ENCODE measurements at regions not wholly inside any gene's neighbourhood (a gene's known extent, or its start where the extent isn't known, plus 50 kb on each side); places are given as distances from the start of the nearest gene placed in this dataset.

DNA sequence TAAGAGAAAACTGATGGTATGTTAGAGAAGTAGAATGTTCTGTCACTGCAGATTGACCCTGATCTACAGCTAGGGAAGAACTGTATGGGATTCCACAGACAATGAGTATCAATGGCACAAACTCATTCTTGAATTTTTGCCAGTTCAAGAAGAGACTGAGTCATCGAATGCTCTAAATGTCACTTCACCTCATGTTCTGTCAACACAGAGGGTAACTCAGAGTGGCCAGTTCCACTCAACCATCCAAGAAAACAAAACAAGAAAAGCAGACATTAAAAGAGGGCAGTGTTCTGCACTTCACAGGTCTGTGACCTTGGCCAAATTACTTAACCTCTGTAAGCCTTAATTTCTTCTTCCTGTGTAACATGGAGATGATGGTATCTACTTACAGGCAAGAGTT, 132.2 kb upstream of the HMHB1 start:
- CTCF ChIA-PET (ENCODE audit: low intra/inter-chr PET ratio), result no interaction called here
- no peak for ATAC-seq
- intact Hi-C loops (cut with micrococcal nuclease) (no loop called here), in situ Hi-C loops (cut with MboI) (no loop called here)
- Histone ChIP-seq H3K79me2 (ENCODE audit: control insufficient read depth, insufficient read depth, low read length) (no peaks in the 10 kb centered on the region), H3K27ac (ENCODE audit: extremely low read depth, low read depth, low read length) (no peak overlapping the region), H3K9me1 (ENCODE audit: control insufficient read depth, insufficient read depth, low read length) (no peaks in the 10 kb centered on the region), H3K4me3 (no peak overlapping the region), H2AFZ (ENCODE audit: low read depth, low read length) (no peak overlapping the region), H3K9me3 (replicated peaks; ENCODE audit: control insufficient read depth, insufficient read depth, low read depth, low read length) (no peaks in the 10 kb centered on the region), H3K27me3 (ENCODE audit: control insufficient read depth in 2 of 2, insufficient read depth in 2 of 2, low read length in 2 of 2) (no peaks in the 10 kb centered on the region), H4K20me1 (replicated peaks; ENCODE audit: control insufficient read depth, insufficient read depth, low read length) (no peaks in the 10 kb centered on the region), H3K4me1 (replicated peaks in 1 of 2; ENCODE audit: control insufficient read depth in 2 of 2, insufficient read depth in 2 of 2, low read length in 2 of 2) (no peaks in the 10 kb centered on the region), H3K36me3 (ENCODE audit: control insufficient read depth, insufficient read depth, low read length) (no peaks in the 10 kb centered on the region), H3K4me2 (ENCODE audit: insufficient read depth, low read length) (no peak overlapping the region), H3K9ac (ENCODE audit: insufficient read depth in 1 of 2, low read depth in 2 of 2, low read length in 2 of 2) (no peak overlapping the region)
- WGBS (ENCODE audit: insufficient coverage, low coverage, missing lambda C conversion rate), result 0% methylated on average over 1 of the region's 1 CpG
- no TSS peak for BruUV-seq (replicated peaks)
- FAIRE-seq, result no peak
- no peak for DNase-seq (ENCODE audit: extremely low read depth in 1 of 4, low spot score in 3 of 4)
- POLR2A ChIA-PET, result no interaction called here
- TF ChIP-seq FOXK2 (conservative IDR thresholded peaks at IDR 0.05 in 1 of 2, IDR thresholded peaks at IDR 0.05 in 1 of 2; ENCODE audit: low read depth in 2 of 2) (no peak), ZNF253 (CRISPR knock-in tag; conservative IDR thresholded peaks at IDR 0.05) (no peak), ZKSCAN1 (IDR thresholded peaks at IDR 0.05; ENCODE audit: low read depth, low read length) (no peak), KLF16 (IDR thresholded peaks at IDR 0.05) (no peak), FOSL1 (tag; conservative IDR thresholded peaks at IDR 0.05) (peak; percentile 33; the same call in 1 of the 2 replicates)

DNA sequence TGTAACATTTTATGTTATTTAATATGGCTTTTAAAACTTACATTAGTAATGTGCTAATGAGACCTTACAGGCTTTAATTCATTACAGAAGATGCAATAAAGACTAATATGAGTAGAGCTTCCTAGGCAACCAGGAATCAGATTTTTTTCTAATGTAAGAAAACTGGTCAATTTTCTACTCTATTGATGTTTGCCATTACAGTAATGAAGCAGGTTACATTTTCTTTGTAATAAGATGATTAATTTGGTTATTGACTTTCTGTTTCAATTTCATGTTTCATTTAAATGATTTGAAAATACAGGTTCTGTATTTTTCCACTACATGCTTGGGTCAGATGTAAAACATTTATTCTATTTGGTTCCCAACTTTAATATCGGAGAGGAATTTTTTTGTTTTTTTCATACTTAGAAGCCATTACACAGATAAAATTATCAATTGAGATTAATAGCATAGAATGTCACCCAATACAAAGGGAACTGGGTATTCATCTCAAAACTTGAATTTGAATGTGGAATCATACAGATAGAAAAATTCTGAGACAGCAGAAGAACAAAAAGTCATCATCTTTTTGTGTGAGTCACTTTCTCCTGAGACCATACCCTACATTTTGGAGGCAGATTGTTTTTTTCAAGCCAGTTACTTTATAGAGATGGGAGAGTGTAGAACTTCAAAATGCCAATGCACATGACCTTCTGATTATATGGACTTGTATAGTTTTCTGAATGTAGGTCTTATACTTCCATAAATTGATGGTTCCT, 133.6 kb upstream of the HMHB1 start:
- no peak for ATAC-seq
- Histone ChIP-seq H2AFZ (ENCODE audit: low read depth, low read length) (no peak overlapping the region), H3K9me3 (replicated peaks; ENCODE audit: control insufficient read depth, insufficient read depth, low read depth, low read length) (no peaks in the 10 kb centered on the region), H4K20me1 (replicated peaks; ENCODE audit: control insufficient read depth, insufficient read depth, low read length) (no peaks in the 10 kb centered on the region), H3K79me2 (ENCODE audit: control insufficient read depth, insufficient read depth, low read length) (no peaks in the 10 kb centered on the region), H3K27me3 (ENCODE audit: control insufficient read depth in 2 of 2, insufficient read depth in 2 of 2, low read length in 2 of 2) (no peaks in the 10 kb centered on the region), H3K4me1 (replicated peaks in 1 of 2; ENCODE audit: control insufficient read depth in 2 of 2, insufficient read depth in 2 of 2, low read length in 2 of 2) (no peaks in the 10 kb centered on the region), H3K9me1 (ENCODE audit: control insufficient read depth, insufficient read depth, low read length) (no peaks in the 10 kb centered on the region), H3K4me3 (no peak overlapping the region), H3K27ac (ENCODE audit: extremely low read depth, low read depth, low read length) (no peak overlapping the region), H3K9ac (ENCODE audit: insufficient read depth in 1 of 2, low read depth in 2 of 2, low read length in 2 of 2) (no peak overlapping the region), H3K36me3 (ENCODE audit: control insufficient read depth, insufficient read depth, low read length) (no peaks in the 10 kb centered on the region), H3K4me2 (ENCODE audit: insufficient read depth, low read length) (no peak overlapping the region)
- DNase-seq (ENCODE audit: extremely low read depth in 1 of 4, low spot score in 3 of 4), result no peak
- FAIRE-seq, result no peak
- in situ Hi-C loops (cut with MboI) (no loop called here), intact Hi-C loops (cut with micrococcal nuclease) (no loop called here)
- ChIA-PET POLR2A (no interaction called here), CTCF (ENCODE audit: low intra/inter-chr PET ratio) (no interaction called here)
- BruUV-seq (replicated peaks), result no TSS peak
- 0% methylated on average over 1 of the region's 1 CpG for WGBS (ENCODE audit: insufficient coverage, low coverage, missing lambda C conversion rate)
- TF ChIP-seq SMC3 (conservative IDR thresholded peaks at IDR 0.05; ENCODE audit: insufficient read depth, low read depth, low read length) (no peak), ATF1 (CRISPR knock-in tag; IDR thresholded peaks at IDR 0.05) (no peak), ATF1 (tag; IDR thresholded peaks at IDR 0.05) (no peak), ZNF583 (CRISPR knock-in tag; IDR thresholded peaks at IDR 0.05) (no peak), MCM3 (IDR thresholded peaks at IDR 0.05) (no peak), ZNF76 (CRISPR knock-in tag; IDR thresholded peaks at IDR 0.05; ENCODE audit: borderline replicate concordance) (no peak), HMG20A (CRISPR knock-in tag; conservative IDR thresholded peaks at IDR 0.05) (no peak), POLR3G (IDR thresholded peaks at IDR 0.05; ENCODE audit: extremely low read depth, insufficient read length, insufficient replicate concordance) (no peak), FIP1L1 (IDR thresholded peaks at IDR 0.05; ENCODE audit: low read depth, low read length, poor library complexity, severe bottlenecking) (no peak)

All from K562 (cell line).